Activated CD8-positive, alpha-beta memory T cell treated with anti-CD3 and anti-CD28 coated beads, Interleukin-2, amount 50 U/mL, for 1 hour (primary cell): ENCODE measurements at regions not wholly inside any gene's neighbourhood (a gene's known extent, or its start where the extent isn't known, plus 50 kb on each side); places are given as distances from the start of the nearest gene placed in this dataset.

ENCODE experiments used
- DNase-seq: peaks from one replicate; pipeline ENCODE4 v3.0.0-alpha.2; 2020; ENCODE audit errors: extremely low read depth

GRCh38 chr9:95822583-95823431, 52.7 kb upstream of the ERCC6L2 start:
- DNase-seq: no peak

GRCh38 chr9:95822015-95822414, 53.5 kb upstream of the ERCC6L2 start:
- DNase-seq: no peak

- no peak for DNase-seq
Measured at GRCh38 chr9:95820074-95820473, 55.4 kb upstream of the ERCC6L2 start.

- no peak for DNase-seq
Measured at GRCh38 chr9:95819636-95820035, 55.9 kb upstream of the ERCC6L2 start.

- no peak for DNase-seq
Measured at GRCh38 chr9:95817205-95817604, 58.3 kb upstream of the ERCC6L2 start.

- DNase-seq: no peak
Measured at GRCh38 chr9:95816716-95817115, 58.8 kb upstream of the ERCC6L2 start.

GRCh38 chr9:95815961-95816360, 59.5 kb upstream of the ERCC6L2 start:
- DNase-seq: no peak

- DNase-seq: no peak
Measured at GRCh38 chr9:95815133-95815532, 60.4 kb upstream of the ERCC6L2 start.

- no peak for DNase-seq
Measured at GRCh38 chr9:95813923-95814322, 61.6 kb upstream of the ERCC6L2 start.

GRCh38 chr9:95810814-95811213, 64.7 kb upstream of the ERCC6L2 start:
- no peak for DNase-seq

GRCh38 chr9:95810133-95810532, 65.4 kb upstream of the ERCC6L2 start:
- no peak for DNase-seq

- no peak for DNase-seq
Measured at GRCh38 chr9:95809686-95810085, 65.8 kb upstream of the ERCC6L2 start.

GRCh38 chr9:95808011-95808410, 67.5 kb upstream of the ERCC6L2 start:
- no peak for DNase-seq

- DNase-seq: no peak
Measured at GRCh38 chr9:95807326-95807947, 68.1 kb upstream of the ERCC6L2 start.

GRCh38 chr9:95803197-95803596, 72.3 kb upstream of the ERCC6L2 start:
- no peak for DNase-seq

- no peak for DNase-seq
Measured at GRCh38 chr9:95801797-95802196, 73.7 kb upstream of the ERCC6L2 start.

- DNase-seq: no peak
Measured at GRCh38 chr9:95796029-95796428, 79.5 kb upstream of the ERCC6L2 start.

GRCh38 chr9:95793924-95794828, 81.3 kb upstream of the ERCC6L2 start:
- no peak for DNase-seq

GRCh38 chr9:95791695-95792094, 83.8 kb upstream of the ERCC6L2 start:
- no peak for DNase-seq

- DNase-seq: no peak
Measured at GRCh38 chr9:95791286-95791685, 84.2 kb upstream of the ERCC6L2 start.

GRCh38 chr9:95788521-95788991, 86.9 kb upstream of the ERCC6L2 start:
- DNase-seq: no peak

- no peak for DNase-seq
Measured at GRCh38 chr9:95788021-95788420, 87.5 kb upstream of the ERCC6L2 start.
